Hepatocyte (in vitro differentiated cells): ENCODE measurements at regions not wholly inside any gene's neighbourhood (a gene's known extent, or its start where the extent isn't known, plus 50 kb on each side); places are given as distances from the start of the nearest gene placed in this dataset.

Source experiments
- DNase-seq: peaks from one replicate; pipeline ENCODE4 v3.0.0-alpha.2; 2016; ENCODE audit warnings: low spot score
- H2AFZ ChIP-seq: fragments of 200-600 bp; sonication (generic); 2 replicates; pipeline ENCODE4 v1.6.0; 2016; ENCODE audit warnings: antibody characterized with exemption, mild to moderate bottlenecking
- H3K27ac ChIP-seq: fragments of 200-600 bp; sonication (generic); 2 replicates; pipeline ENCODE4 v1.5.1; 2016; ENCODE audit warnings: mild to moderate bottlenecking
- H3K27me3 ChIP-seq: fragments of 200-600 bp; sonication (generic); 2 replicates; pipeline ENCODE4 v1.6.1; 2016
- H3K36me3 ChIP-seq: fragments of 200-600 bp; sonication (generic); replicated peaks from 2 replicates; pipeline ENCODE4 v1.5.1; 2016; ENCODE audit warnings: low read depth; ENCODE audit not compliant: insufficient read depth
- H3K4me1 ChIP-seq: fragments of 200-600 bp; sonication (generic); 2 replicates; pipeline ENCODE4 v1.5.1; 2016; ENCODE audit warnings: mild to moderate bottlenecking, moderate library complexity; ENCODE audit not compliant: insufficient read depth
- H3K4me2 ChIP-seq: fragments of 200-600 bp; sonication (generic); 2 replicates; pipeline ENCODE4 v1.6.0; 2016
- H3K4me3 ChIP-seq: fragments of 200-600 bp; sonication (generic); 2 replicates; pipeline ENCODE4 v1.5.1; 2016; ENCODE audit warnings: mild to moderate bottlenecking
- H3K79me2 ChIP-seq: fragments of 200-600 bp; sonication (generic); 2 replicates; pipeline ENCODE4 v1.6.0; 2017; ENCODE audit warnings: mild to moderate bottlenecking
- H3K9me2 ChIP-seq: fragments of 200-600 bp; sonication (generic); replicated peaks from 2 replicates; pipeline ENCODE4 v1.6.0; 2017; ENCODE audit warnings: mild to moderate bottlenecking; ENCODE audit not compliant: insufficient read depth
- H3K9me3 ChIP-seq: fragments of 200-600 bp; sonication (generic); 2 replicates; pipeline ENCODE4 v1.5.1; 2016; ENCODE audit warnings: low read depth, mild to moderate bottlenecking
- H4K20me1 ChIP-seq: fragments of 200-600 bp; sonication (generic); 2 replicates; pipeline ENCODE4 v1.6.0; 2016; ENCODE audit warnings: mild to moderate bottlenecking; ENCODE audit not compliant: insufficient read depth, poor library complexity, severe bottlenecking
- CTCF ChIP-seq: fragments of 200-600 bp; sonication (generic); IDR thresholded peaks from 2 replicates; pipeline ENCODE4 v1.5.1; 2016; ENCODE audit warnings: antibody characterized with exemption, mild to moderate bottlenecking; ENCODE audit not compliant: poor library complexity
- EZH2 ChIP-seq: fragments of 200-600 bp; sonication (generic); IDR thresholded peaks from 2 replicates; pipeline ENCODE4 v1.6.1; 2016; ENCODE audit warnings: antibody characterized with exemption, mild to moderate bottlenecking, borderline replicate concordance
- EZH2phosphoT487 ChIP-seq: fragments of 200-600 bp; sonication (generic); IDR thresholded peaks from one replicate; pipeline ENCODE4 v1.6.1; 2018; ENCODE audit warnings: antibody characterized with exemption, mild to moderate bottlenecking, low read depth, moderate library complexity; ENCODE audit not compliant: unreplicated experiment, severe bottlenecking
- WGBS: methylation state at CpG from one replicate; pipeline ENCODE4 v1.1.6; 2016; ENCODE audit warnings: low lambda C conversion rate; ENCODE audit errors: missing lambda C conversion rate; 5-methylcytosine and 5-hydroxymethylcytosine counted together

- Histone ChIP-seq H4K20me1 (no peaks in the 10 kb centered on the region), H3K36me3 (no peaks in the 10 kb centered on the region), H3K27me3 (no peaks in the 10 kb centered on the region), H3K9me2 (no peaks in the 10 kb centered on the region), H3K9me3 (no peaks in the 10 kb centered on the region), H3K4me3 (no peak overlapping the region), H3K27ac (no peak overlapping the region), H3K4me2 (no peak overlapping the region), H3K79me2 (no peaks in the 10 kb centered on the region), H2AFZ (no peak overlapping the region), H3K4me1 (no peaks in the 10 kb centered on the region)
- no peak for TF ChIP-seq CTCF
- no peak for TF ChIP-seq EZH2phosphoT487
- TF ChIP-seq EZH2, result no peak
- WGBS, result 89% methylated on average over 7 of the region's 7 CpGs
- DNase-seq, result no peak
Measured at GRCh38 chr6:74979065-74979766, 226.6 kb downstream of the COL12A1 start.

- Histone ChIP-seq H3K27me3 (no peaks in the 10 kb centered on the region), H3K4me1 (no peaks in the 10 kb centered on the region), H3K27ac (no peak overlapping the region), H3K4me3 (no peak overlapping the region), H2AFZ (no peak overlapping the region), H4K20me1 (no peaks in the 10 kb centered on the region), H3K9me3 (no peaks in the 10 kb centered on the region), H3K4me2 (no peak overlapping the region), H3K79me2 (no peaks in the 10 kb centered on the region), H3K36me3 (no peaks in the 10 kb centered on the region), H3K9me2 (no peaks in the 10 kb centered on the region)
- TF ChIP-seq EZH2phosphoT487 (no peak), EZH2 (no peak), CTCF (no peak)
- 92% methylated on average over 2 of the region's 2 CpGs for WGBS
- no peak for DNase-seq
Measured at GRCh38 chr6:74976701-74977100, 229.2 kb downstream of the COL12A1 start.

- no peaks in the 10 kb centered on the region for H3K4me1 ChIP-seq
- no peaks in the 10 kb centered on the region for H4K20me1 ChIP-seq
- DNase-seq, result no peak
- H3K9me2 ChIP-seq, result no peaks in the 10 kb centered on the region
- no peak overlapping the region for H3K4me3 ChIP-seq
- no peaks in the 10 kb centered on the region for H3K36me3 ChIP-seq
- no peak overlapping the region for H3K27ac ChIP-seq
- TF ChIP-seq EZH2, result no peak
- no peak for TF ChIP-seq CTCF
- no peak for TF ChIP-seq EZH2phosphoT487
- H2AFZ ChIP-seq, result no peak overlapping the region
- H3K79me2 ChIP-seq, result no peaks in the 10 kb centered on the region
- H3K4me2 ChIP-seq, result no peak overlapping the region
- no peaks in the 10 kb centered on the region for H3K27me3 ChIP-seq
- H3K9me3 ChIP-seq, result no peaks in the 10 kb centered on the region
Measured at GRCh38 chr6:74976026-74976425, 229.8 kb downstream of the COL12A1 start.

- H3K36me3 ChIP-seq, result no peaks in the 10 kb centered on the region
- no peaks in the 10 kb centered on the region for H3K27me3 ChIP-seq
- no peak overlapping the region for H2AFZ ChIP-seq
- H3K4me1 ChIP-seq, result no peaks in the 10 kb centered on the region
- H3K9me2 ChIP-seq, result no peaks in the 10 kb centered on the region
- no peaks in the 10 kb centered on the region for H3K79me2 ChIP-seq
- H3K27ac ChIP-seq, result no peak overlapping the region
- no peak for DNase-seq
- H3K9me3 ChIP-seq, result no peaks in the 10 kb centered on the region
- no peak overlapping the region for H3K4me2 ChIP-seq
- H3K4me3 ChIP-seq, result no peak overlapping the region
- TF ChIP-seq EZH2 (no peak), EZH2phosphoT487 (no peak), CTCF (no peak)
- no peaks in the 10 kb centered on the region for H4K20me1 ChIP-seq
Measured at GRCh38 chr6:74973591-74973990, 232.3 kb downstream of the COL12A1 start.
